A673 (cell line): ENCODE measurements at regions not wholly inside any gene's neighbourhood (a gene's known extent, or its start where the extent isn't known, plus 50 kb on each side); places are given as distances from the start of the nearest gene placed in this dataset.

Experiments
- BruUV-seq: library from RNA; stranded (reverse); fragments of 400-500 nt; replicated peaks from 2 replicates; lab custom pipeline; 2021; lab: Mats Ljungman, UMichigan
- CTCF ChIA-PET: fragments of 300-600 bp; sonication (Branson Sonifier 250); formaldehyde crosslinking; loops from one replicate; lab custom pipeline; 2022; ENCODE audit warnings: antibody characterized with exemption; lab: Charles Lee
- POLR2A ChIA-PET: fragments of 300-600 bp; sonication (Branson Sonifier 250); formaldehyde crosslinking; loops from one replicate; lab custom pipeline; 2022; ENCODE audit warnings: antibody characterized with exemption; ENCODE audit not compliant: low non-redundant PET; lab: Charles Lee
- DNase-seq: peaks from one replicate; pipeline ENCODE4 v3.0.0-alpha.2; 2015; ENCODE audit warnings: low spot score
- H3K27ac ChIP-seq: fragments of 200-600 bp; sonication (generic); 2 replicates; pipeline ENCODE4 v1.5.1; 2016; ENCODE audit warnings: mixed run types, low read depth, mild to moderate bottlenecking, mixed read lengths, antibody characterized with exemption, low read length; ENCODE audit not compliant: poor library complexity, severe bottlenecking
- H3K27me3 ChIP-seq: fragments of 200-600 bp; sonication (generic); replicated peaks from 2 replicates; pipeline ENCODE4 v1.6.1; 2017; ENCODE audit warnings: mixed run types, low read depth, mild to moderate bottlenecking, mixed read lengths, antibody characterized with exemption, low read length; ENCODE audit not compliant: insufficient read depth, poor library complexity
- H3K36me3 ChIP-seq: fragments of 200-600 bp; sonication (generic); 2 replicates; pipeline ENCODE4 v1.6.1; 2016; ENCODE audit warnings: mixed run types, mild to moderate bottlenecking, mixed read lengths, antibody characterized with exemption, low read length; ENCODE audit not compliant: insufficient read depth, poor library complexity, severe bottlenecking
- H3K4me1 ChIP-seq: fragments of 200-600 bp; sonication (generic); 2 replicates; pipeline ENCODE4 v1.6.1; 2017; ENCODE audit warnings: mixed run types, mild to moderate bottlenecking, mixed read lengths, antibody characterized with exemption, low read length; ENCODE audit not compliant: insufficient read depth, poor library complexity, severe bottlenecking
- H3K4me3 ChIP-seq: fragments of 200-600 bp; sonication (generic); 2 replicates; pipeline ENCODE4 v1.5.1; 2016; ENCODE audit warnings: low read depth, mixed run types, mild to moderate bottlenecking, mixed read lengths, low read length; ENCODE audit not compliant: poor library complexity, severe bottlenecking
- H3K9me3 ChIP-seq: fragments of 200-600 bp; sonication (generic); 2 replicates; pipeline ENCODE4 v1.6.1; 2016; ENCODE audit warnings: mixed run types, low read depth, mild to moderate bottlenecking, mixed read lengths, antibody characterized with exemption, low read length; ENCODE audit not compliant: poor library complexity, severe bottlenecking
- CTCF ChIP-seq: fragments of 300-800, 200-600 bp; sonication (generic); conservative IDR thresholded peaks from 2 replicates; pipeline ENCODE4 v1.5.1; 2017; ENCODE audit warnings: low read depth, mild to moderate bottlenecking, antibody characterized with exemption, low read length, moderate library complexity, mixed read lengths
- EZH2 ChIP-seq: fragments of 200-600 bp; sonication (generic); IDR thresholded peaks from 2 replicates; pipeline ENCODE4 v1.6.1; 2017; ENCODE audit warnings: borderline replicate concordance, low read depth, mild to moderate bottlenecking, mixed read lengths, antibody characterized with exemption, low read length; ENCODE audit not compliant: poor library complexity, severe bottlenecking
- intact Hi-C: fragments of 100-400 bp; cut with micrococcal nuclease; formaldehyde crosslinking; loops from one replicate; pipeline ENCODE4 v1.10.0; 2022; ENCODE audit not compliant: unreplicated experiment

GRCh38 chr12:88758176-88758575, 177.9 kb upstream of the KITLG start:
- ChIA-PET CTCF (no interaction called here), POLR2A (no interaction called here)
- no peaks in the 10 kb centered on the region for H3K27me3 ChIP-seq
- H3K4me1 ChIP-seq: no peaks in the 10 kb centered on the region
- DNase-seq: no peak
- H3K4me3 ChIP-seq: no peak overlapping the region
- no peak overlapping the region for H3K27ac ChIP-seq
- H3K36me3 ChIP-seq: no peaks in the 10 kb centered on the region
- no peaks in the 10 kb centered on the region for H3K9me3 ChIP-seq
- intact Hi-C loops: no loop called here
- BruUV-seq: no TSS peak
- TF ChIP-seq CTCF: no peak
- no peak for TF ChIP-seq EZH2

DNA sequence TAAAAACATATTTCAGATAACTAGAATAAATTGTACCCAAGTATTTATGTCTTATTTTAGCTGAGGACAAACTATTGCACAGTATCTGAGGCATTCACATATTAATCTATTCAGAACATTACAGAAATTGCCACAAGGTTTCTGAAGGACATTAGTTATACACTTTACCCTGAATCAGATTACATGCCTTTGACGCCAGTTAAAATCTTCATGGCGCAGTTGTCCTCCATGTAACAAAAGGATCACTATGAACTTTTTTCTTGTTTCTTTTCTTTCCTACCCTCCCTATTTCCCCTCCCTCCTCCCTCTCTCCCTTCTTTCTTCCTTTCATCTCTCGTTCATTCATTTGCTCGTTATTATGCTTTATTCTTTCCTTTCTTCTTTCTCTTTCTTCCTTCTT, 176.6 kb upstream of the KITLG start:
- BruUV-seq: no TSS peak
- TF ChIP-seq EZH2 (no peak), CTCF (no peak)
- Histone ChIP-seq H3K36me3 (no peaks in the 10 kb centered on the region), H3K9me3 (no peaks in the 10 kb centered on the region), H3K27ac (no peak overlapping the region), H3K4me1 (no peaks in the 10 kb centered on the region), H3K27me3 (no peaks in the 10 kb centered on the region), H3K4me3 (no peak overlapping the region)
- no peak for DNase-seq
- ChIA-PET CTCF (no interaction called here), POLR2A (no interaction called here)
- intact Hi-C loops: no loop called here

DNA sequence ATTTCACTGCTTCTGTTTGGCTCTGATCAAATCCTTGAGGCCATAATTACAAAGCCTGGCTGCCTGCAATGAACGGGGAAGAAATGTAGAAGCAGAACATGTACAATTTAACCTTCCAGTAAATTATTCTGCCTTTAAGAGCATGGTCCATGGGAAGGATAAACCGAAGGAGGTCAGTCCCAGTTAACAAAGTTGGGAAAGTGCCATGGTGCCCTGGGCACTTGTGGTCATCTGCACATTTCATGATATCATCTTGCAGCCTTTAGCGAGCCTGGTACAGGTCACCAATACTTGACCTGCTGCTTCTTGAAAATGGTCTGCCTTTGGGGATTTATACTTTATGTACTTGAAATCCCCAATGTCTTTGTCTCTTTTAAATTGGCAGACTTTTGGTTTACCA, 175.9 kb upstream of the KITLG start:
- intact Hi-C loops: no loop called here
- H3K4me3 ChIP-seq: no peak overlapping the region
- ChIA-PET POLR2A (no interaction called here), CTCF (no interaction called here)
- H3K9me3 ChIP-seq: no peaks in the 10 kb centered on the region
- TF ChIP-seq EZH2: no peak
- TF ChIP-seq CTCF: no peak
- no peak overlapping the region for H3K27ac ChIP-seq
- no peaks in the 10 kb centered on the region for H3K27me3 ChIP-seq
- BruUV-seq: no TSS peak
- no peaks in the 10 kb centered on the region for H3K4me1 ChIP-seq
- no peaks in the 10 kb centered on the region for H3K36me3 ChIP-seq
- no peak for DNase-seq
